HL-60 (cell line): ENCODE measurements at regions not wholly inside any gene's neighbourhood (a gene's known extent, or its start where the extent isn't known, plus 50 kb on each side); places are given as distances from the start of the nearest gene placed in this dataset.

Experiments
- DNase-seq, 2 experiments: peaks; one replicate each; pipeline ENCODE4 v3.0.0-alpha.2; 2010 to 2020; ENCODE audit warnings: low read depth in 1 of 2, low spot score in 1 of 2
- H3K27ac ChIP-seq: fragments of 250-450 bp; sonication (Bioruptor Pico); replicated peaks from 2 replicates; pipeline ENCODE4 v1.5.1; 2020; ENCODE audit warnings: mild to moderate bottlenecking, moderate library complexity
- H3K27me3 ChIP-seq: fragments of 250-450 bp; sonication (Bioruptor Pico); 2 replicates; pipeline ENCODE4 v1.5.1; 2021; ENCODE audit warnings: mild to moderate bottlenecking, moderate library complexity; ENCODE audit not compliant: insufficient read depth, poor library complexity, severe bottlenecking
- H3K4me3 ChIP-seq: replicated peaks from 2 replicates; pipeline ENCODE4 v1.5.1; 2011; ENCODE audit warnings: mild to moderate bottlenecking, control low read depth, low read length; ENCODE audit not compliant: insufficient read depth
- CTCF ChIP-seq: IDR thresholded peaks from one replicate; pipeline ENCODE4 v1.5.1; 2011; ENCODE audit warnings: low read length, control low read depth, inconsistent platforms; ENCODE audit not compliant: insufficient read depth
- GABPA ChIP-seq: IDR thresholded peaks from 2 replicates; pipeline ENCODE4 v1.6.1; 2012; ENCODE audit warnings: low read depth
- POLR2AphosphoS5 ChIP-seq: IDR thresholded peaks from 2 replicates; pipeline ENCODE4 v1.6.1; 2012; ENCODE audit warnings: low read depth
- REST ChIP-seq: IDR thresholded peaks from 2 replicates; pipeline ENCODE4 v1.6.1; 2012; ENCODE audit warnings: low read depth; ENCODE audit not compliant: insufficient replicate concordance
- SPI1 ChIP-seq: IDR thresholded peaks from 2 replicates; pipeline ENCODE4 v1.6.1; 2012; ENCODE audit warnings: low read depth, mild to moderate bottlenecking, borderline replicate concordance

GRCh38 chr6:115064680-115065079 lies 721.9 kb upstream of the HS3ST5 start:
- TF ChIP-seq SPI1, result no peak
- TF ChIP-seq CTCF, result no peak
- no peak for TF ChIP-seq GABPA
- TF ChIP-seq REST, result no peak
- no peak for TF ChIP-seq POLR2AphosphoS5
- DNase-seq, result no peak
- Histone ChIP-seq H3K27me3 (no peaks in the 10 kb centered on the region), H3K27ac (no peak overlapping the region), H3K4me3 (no peak overlapping the region)

- TF ChIP-seq POLR2AphosphoS5, result no peak
- TF ChIP-seq CTCF, result no peak
- TF ChIP-seq GABPA, result no peak
- TF ChIP-seq SPI1, result no peak
- no peak for TF ChIP-seq REST
- DNase-seq, result no peak
- no peak overlapping the region for H3K4me3 ChIP-seq
- H3K27ac ChIP-seq, result no peak overlapping the region
- no peaks in the 10 kb centered on the region for H3K27me3 ChIP-seq
Observed at GRCh38 chr6:115060581-115060980, 717.8 kb upstream of the HS3ST5 start.

- Histone ChIP-seq H3K27ac (no peak overlapping the region), H3K27me3 (no peaks in the 10 kb centered on the region), H3K4me3 (no peak overlapping the region)
- DNase-seq, result no peak
- no peak for TF ChIP-seq GABPA
- no peak for TF ChIP-seq REST
- TF ChIP-seq SPI1, result no peak
- TF ChIP-seq POLR2AphosphoS5, result no peak
- TF ChIP-seq CTCF, result no peak
Observed at GRCh38 chr6:115058414-115059211, 715.8 kb upstream of the HS3ST5 start.
